Activated CD8-positive, alpha-beta memory T cell treated with anti-CD3 and anti-CD28 coated beads, Interleukin-2, amount 50 U/mL, for 48 hours (primary cell): ENCODE measurements at regions not wholly inside any gene's neighbourhood (a gene's known extent, or its start where the extent isn't known, plus 50 kb on each side); places are given as distances from the start of the nearest gene placed in this dataset.

ENCODE experiments used
- DNase-seq: peaks from one replicate; pipeline ENCODE4 v3.0.0-alpha.2; 2020

DNA sequence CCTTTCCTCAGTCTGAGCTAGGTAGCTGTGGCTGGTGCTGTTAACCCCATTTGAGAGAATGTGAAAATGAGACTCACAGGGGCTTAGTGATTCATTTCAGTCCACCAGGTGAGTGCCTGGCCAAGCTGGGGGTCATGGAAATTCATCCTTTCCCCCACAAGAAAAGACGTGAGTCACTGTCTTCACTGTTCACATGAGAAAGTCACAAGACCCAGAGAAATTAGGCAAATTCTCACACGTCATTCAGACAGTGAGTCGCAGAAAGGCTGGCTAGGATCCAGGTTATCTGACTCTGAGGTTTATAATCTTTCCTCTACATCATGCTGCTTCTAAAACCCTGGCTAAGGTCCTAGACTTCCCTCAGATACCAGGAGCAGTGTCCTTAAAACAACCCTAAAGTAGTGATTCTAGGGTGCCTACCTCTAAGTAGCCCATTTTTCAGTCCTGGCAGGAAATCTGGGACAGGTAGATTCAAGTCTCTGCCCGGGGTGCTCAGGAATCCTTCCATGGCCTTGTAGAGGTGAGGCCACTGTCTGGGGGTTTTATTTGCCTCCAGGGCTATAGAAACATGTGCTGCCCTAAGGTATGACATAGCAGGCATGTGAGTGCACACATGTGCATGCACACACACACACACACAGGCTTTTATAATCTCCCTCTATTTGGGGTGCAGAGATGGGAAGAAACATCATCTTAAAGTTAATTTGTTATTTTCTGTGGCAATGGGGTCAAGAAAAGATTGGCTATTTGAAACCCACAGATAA is 427.9 kb upstream of the CELF2 start:
- no peak for DNase-seq

GRCh38 chr10:10591715-10592341 is 425.8 kb upstream of the CELF2 start:
- DNase-seq = no peak

- DNase-seq = no peak
Measured at GRCh38 chr10:10596256-10596655, 421.4 kb upstream of the CELF2 start.

DNA sequence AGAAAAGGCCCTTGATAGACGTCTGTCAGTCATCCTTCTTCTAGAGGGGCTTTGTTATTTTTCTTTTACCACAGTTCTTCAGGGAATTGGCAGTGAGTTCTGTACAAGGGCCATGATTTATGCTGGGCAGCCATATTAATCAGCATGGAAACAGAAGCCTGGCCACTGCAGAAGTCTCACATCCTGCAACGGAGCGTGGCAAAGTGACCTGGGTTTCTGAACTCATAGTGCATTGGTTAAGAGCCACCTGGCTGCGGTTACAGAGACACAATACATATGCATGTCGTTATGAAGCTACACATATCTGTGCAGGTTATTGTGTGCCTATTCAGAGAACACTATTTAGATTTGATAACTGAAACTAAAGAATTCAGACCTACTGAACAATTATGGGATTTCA is 419.4 kb upstream of the CELF2 start:
- no peak for DNase-seq

- DNase-seq = no peak
Measured at GRCh38 chr10:10600004-10600403, 417.7 kb upstream of the CELF2 start.

DNA sequence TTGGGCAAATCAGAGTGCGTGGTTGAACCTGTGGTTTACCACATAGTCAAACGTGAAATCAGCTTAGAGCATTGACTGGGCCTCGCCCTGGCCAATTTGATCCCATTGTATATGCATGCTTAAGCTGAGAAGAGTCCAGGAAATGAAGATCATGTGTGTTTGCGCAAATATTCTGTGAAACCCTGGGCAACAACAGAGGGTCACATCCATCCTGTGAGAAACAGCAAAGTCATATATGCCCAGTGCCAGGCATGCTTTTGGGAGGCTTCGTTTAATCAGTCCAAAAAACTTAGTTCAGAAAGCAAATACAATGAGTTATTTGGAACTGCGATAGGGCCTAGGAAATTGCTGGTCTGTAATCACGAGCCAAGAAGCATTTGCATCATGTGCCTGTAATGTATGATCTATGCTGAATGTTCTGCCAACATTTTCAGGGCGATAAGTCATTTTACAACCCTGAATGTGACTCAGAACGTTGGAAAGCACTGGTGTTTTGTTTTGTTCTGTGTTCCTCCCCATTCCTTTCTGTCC is 412.1 kb upstream of the CELF2 start:
- no peak for DNase-seq

GRCh38 chr10:10609379-10609955 is 408.2 kb upstream of the CELF2 start:
- no peak for DNase-seq

DNA sequence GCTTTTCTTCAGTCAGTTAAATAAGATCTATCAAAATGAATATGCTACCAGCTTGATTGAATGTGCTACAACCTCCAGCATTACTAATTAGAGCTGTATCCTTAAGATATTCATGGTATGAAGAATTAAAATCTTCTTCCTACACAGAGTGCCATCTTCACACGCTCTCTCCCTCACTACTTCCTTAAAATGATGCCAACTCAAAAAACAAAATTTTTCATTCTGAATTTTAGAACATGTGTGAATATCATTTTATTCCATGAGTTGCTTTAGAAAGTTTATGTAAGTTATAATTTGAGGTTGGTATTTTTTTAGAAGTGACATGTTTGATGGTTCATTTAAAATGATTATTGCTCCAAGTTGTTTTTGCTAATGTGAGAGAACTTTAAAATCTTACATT is 407.5 kb upstream of the CELF2 start:
- no peak for DNase-seq

- DNase-seq = no peak
Measured at GRCh38 chr10:10612151-10612550, 405.5 kb upstream of the CELF2 start.

DNA sequence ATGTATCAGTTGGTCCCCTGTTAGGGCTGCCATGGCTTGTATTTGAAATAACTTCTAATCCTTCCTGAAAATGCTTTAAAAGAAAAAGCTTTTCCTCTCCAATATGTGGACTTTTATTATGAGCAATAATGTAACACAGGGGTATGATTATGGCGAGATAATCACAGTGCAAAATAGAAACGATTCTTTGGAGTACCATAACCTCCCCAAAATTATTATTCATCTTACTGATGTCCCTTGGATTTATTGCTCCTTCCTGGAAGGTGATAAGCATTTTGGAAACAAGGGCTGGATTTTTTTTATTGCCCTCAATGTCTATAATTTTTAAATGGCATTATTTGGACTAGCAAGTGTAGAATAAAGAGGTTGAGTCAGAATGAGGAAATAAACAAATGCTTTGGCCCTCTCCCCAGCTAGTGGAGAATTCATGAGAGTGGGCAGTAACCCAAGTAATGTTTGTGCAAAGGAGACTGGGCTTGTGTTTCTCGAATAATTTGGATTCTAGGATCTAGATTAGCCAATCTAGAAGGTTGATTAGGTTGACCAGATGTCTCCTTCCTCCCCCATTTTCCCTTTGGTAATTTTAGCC is 403.9 kb upstream of the CELF2 start:
- no peak for DNase-seq

GRCh38 chr10:10617686-10618085 is 400.0 kb upstream of the CELF2 start:
- no peak for DNase-seq

DNA sequence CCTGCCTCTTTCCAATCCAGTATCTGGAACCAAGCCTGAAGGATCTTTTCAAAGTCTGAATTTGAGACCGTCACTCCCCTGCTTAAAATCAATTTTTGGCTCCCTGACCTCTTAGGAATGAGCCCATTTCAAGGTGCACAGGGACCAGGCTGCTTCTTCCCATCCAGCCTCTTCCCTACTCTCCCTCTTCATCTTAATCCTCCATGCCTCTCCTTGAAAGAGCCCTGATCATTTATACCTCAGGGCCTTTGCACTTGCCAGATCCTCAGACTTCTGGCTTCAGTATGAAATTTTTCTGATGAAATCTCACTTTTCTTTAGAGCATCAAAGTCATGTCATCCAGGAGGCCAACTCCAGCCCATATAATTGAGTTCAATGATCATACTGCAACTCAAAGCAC is 399.5 kb upstream of the CELF2 start:
- DNase-seq = no peak

DNA sequence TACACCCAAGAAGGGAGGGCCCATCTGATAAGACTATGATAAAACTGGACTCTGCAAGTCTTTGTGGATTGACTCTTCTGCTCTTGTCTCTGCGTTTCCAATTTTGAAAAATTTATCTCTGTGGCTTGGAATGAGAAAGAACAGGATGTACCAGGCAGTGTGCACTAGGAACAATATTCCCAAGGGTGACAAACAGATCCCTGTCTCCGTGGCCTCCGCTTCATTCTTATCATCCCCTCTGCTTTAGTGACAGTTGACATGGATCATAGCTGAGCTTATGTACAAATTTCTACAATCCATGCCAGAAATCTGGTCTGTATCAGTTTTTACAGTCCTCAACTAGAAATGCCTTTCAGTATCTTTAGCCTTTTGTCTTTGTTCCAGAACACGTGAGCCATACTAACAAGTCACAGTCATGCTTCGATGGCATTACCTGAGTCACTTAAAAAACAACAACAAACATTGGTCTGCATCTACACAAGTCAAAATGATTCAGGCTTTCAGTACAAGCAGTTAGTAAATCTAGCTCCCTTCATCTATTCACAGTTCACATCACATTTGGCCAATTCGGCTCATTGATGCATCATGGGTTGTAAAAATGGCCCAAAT is 393.6 kb upstream of the CELF2 start:
- DNase-seq = no peak

DNA sequence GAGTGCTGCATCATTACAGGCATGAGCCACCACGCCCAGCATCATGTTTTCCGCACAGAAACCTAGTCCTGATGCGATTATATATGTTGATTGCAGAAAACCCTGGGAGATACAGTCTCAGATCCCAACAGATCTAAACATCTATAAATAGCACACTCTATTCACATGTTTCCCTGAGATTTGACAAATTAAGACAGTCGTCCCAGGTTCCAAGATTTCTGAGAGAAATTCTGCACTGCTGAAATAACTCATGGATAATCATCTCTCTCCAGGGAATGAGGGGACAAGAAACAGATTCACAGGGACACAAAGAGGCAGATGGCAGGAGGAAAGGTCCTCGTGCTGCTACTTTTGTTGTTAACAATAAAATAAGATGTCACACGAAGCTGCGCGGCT is 393.1 kb upstream of the CELF2 start:
- no peak for DNase-seq

GRCh38 chr10:10625491-10625890 is 392.2 kb upstream of the CELF2 start:
- DNase-seq = no peak

DNA sequence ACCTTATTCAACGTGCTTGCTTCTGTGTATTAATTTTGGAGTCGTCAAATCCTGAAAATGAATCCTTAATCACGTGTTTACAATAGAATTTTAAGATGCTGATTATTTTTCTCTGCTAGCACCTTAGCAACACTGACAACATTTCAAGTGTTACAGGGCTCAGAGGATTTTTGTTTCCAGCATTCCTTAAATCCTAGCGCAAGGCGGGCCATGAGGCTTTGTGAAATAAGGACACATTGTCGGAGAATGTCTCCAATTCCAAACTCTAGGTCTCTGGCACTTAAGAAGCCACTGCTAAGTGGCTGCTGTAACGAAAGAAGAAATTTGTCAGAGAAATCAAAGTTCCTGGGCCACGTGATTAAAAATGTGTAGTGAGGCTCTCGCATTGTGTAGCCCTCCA is 390.9 kb upstream of the CELF2 start:
- DNase-seq = no peak

DNA sequence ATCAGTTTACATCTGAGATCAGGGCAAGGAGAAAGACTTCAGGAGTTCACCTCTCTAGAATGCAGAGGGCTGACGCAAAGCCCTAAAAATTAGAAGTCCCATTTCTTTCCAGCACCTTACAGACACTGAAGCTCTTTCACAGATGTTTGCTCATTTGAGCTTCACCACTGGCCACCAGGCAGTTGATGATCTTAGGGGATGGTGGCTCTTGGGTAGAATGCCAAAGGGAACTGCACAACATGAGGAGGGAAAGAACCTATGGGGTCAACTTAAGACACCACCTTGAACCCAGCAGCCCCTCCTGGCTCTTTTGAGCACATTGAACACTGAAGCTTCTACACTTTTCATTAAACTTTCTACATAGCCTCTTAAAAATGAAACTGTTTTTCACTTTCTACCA is 390.3 kb upstream of the CELF2 start:
- no peak for DNase-seq

GRCh38 chr10:10629512-10629911 is 388.2 kb upstream of the CELF2 start:
- no peak for DNase-seq

DNA sequence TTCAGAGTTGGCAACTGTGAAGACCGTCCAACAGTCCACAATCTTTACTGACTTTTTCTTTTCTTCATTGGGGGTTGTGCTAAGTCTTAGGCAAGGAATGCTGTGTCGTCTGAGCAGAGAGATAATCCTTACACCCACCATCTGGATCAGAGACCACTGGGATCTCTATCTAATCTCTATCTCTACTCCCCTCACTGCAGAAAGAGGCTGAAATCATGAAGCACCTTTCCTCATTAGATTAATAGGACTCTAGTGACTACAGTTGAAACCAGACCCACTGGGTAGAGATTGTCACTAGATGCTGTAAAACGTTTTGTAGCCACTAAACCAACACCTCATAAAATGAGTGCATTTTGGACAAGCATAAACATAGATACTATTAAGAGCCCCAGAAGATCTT is 387.4 kb upstream of the CELF2 start:
- no peak for DNase-seq

GRCh38 chr10:10630782-10631181 is 386.9 kb upstream of the CELF2 start:
- DNase-seq = no peak

- DNase-seq = no peak
Measured at GRCh38 chr10:10642189-10642588, 375.5 kb upstream of the CELF2 start.

DNA sequence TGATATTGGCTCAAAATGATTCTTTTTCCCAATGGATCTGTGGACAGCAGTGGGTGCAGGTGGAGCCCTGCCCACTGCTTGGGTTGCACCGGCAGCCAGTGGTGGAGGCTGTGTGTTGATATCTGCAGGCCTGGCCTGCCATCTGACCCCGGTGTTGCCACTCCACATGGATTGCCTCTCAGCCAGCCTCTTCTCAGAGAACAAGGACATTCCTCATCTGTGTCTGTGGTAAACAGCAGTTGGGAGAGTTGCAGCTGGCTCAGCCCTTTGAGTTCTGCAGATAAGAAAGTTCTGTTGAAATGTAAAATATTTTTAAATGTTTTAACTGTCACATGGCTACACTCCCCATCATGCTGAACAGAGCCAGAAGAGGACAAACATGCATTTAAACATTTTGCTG is 374.9 kb upstream of the CELF2 start:
- no peak for DNase-seq

GRCh38 chr10:10644008-10644646 is 373.5 kb upstream of the CELF2 start:
- DNase-seq = no peak
